Activated CD8-positive, alpha-beta T cell treated with anti-CD3 and anti-CD28 coated beads for 36 hours (primary cell): ENCODE measurements at regions not wholly inside any gene's neighbourhood (a gene's known extent, or its start where the extent isn't known, plus 50 kb on each side); places are given as distances from the start of the nearest gene placed in this dataset.

ENCODE experiments used
- ATAC-seq: fragments of 200-7000 bp; cut with Tn5 transposase; one replicate; pipeline ENCODE4 v1.10.0; 2021; ENCODE audit warnings: mild to moderate bottlenecking, moderate library complexity
- CTCF ChIA-PET: fragments of 350-600 bp; sonication (Branson Sonifier 250); formaldehyde crosslinking; loops from one replicate; lab custom pipeline; 2021; ENCODE audit warnings: antibody characterized with exemption; lab: Charles Lee
- POLR2A ChIA-PET: fragments of 350-600 bp; sonication (Branson Sonifier 250); formaldehyde crosslinking; loops from one replicate; lab custom pipeline; 2021; ENCODE audit warnings: antibody characterized with exemption; lab: Charles Lee
- DNase-seq: peaks from one replicate; pipeline ENCODE4 v3.0.0-alpha.2; 2020
- H3K27ac Mint-ChIP-seq: one replicate; pipeline ENCODE4 v1.8.0; 2021; ENCODE audit warnings: mild to moderate bottlenecking, mixed read lengths
- H3K27me3 Mint-ChIP-seq: one replicate; pipeline ENCODE4 v1.8.0; 2021; ENCODE audit warnings: mixed read lengths
- H3K36me3 Mint-ChIP-seq: one replicate; pipeline ENCODE4 v1.8.0; 2021; ENCODE audit warnings: low read depth, mixed read lengths
- H3K4me1 Mint-ChIP-seq: one replicate; pipeline ENCODE4 v1.8.0; 2021; ENCODE audit warnings: low read depth, mixed read lengths
- H3K4me3 Mint-ChIP-seq: one replicate; pipeline ENCODE4 v1.8.0; 2021; ENCODE audit warnings: mild to moderate bottlenecking, moderate library complexity, mixed read lengths
- H3K9me3 Mint-ChIP-seq: one replicate; pipeline ENCODE4 v1.8.0; 2021; ENCODE audit warnings: mixed read lengths
- intact Hi-C: fragments of 100-400 bp; cut with micrococcal nuclease; formaldehyde crosslinking; loops from one replicate; pipeline ENCODE4 v1.10.0; 2022
- TF ChIP-seq, protein P1 (sequence below): fragments of 200-600 bp; IDR thresholded peaks from one replicate; pipeline ENCODE4 v1.8.0; 2022; ENCODE audit warnings: antibody characterized with exemption, mild to moderate bottlenecking

DNA sequence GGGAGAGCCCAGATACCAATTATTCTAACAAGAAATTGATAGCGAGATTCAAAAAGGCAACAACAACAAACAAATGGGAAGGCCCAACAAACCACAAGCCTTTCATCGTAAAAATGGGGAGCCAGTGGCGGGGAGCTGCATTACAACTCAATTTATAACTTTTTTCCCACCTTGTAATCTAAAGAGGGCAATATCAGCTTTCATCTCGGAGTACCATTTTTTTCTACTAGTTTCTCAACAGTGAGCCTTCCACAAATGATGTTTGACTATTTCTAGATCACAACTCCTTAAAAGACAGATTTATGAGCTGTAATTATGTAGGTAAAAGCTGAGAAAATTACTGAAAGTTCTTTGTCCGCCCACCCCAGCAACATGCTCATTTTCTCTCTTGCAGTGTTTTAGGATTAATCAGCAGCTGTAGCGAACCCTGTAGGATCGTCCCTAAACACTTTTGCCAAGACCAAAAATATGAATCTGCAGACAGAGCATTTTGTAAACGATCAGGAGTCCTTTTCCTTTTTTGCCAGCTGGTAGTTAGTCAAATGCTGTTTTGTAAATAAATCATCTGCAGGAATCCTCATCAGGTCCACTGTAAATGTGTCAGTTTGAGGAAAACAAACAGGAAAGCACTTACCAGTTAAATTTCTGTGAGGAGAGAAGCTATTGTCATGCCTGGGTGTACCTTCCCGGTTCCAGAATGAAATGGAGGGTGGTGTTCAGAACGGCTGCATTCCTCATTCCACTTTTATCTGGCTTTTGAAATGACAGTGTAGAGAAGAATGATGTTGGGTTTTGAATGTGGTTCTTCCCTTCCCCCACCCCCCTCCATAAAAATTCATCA, 53.2 kb downstream of the EEF1B2 start:
- no peak for ATAC-seq
- no peaks in the 10 kb centered on the region for H3K36me3 Mint-ChIP-seq
- no peak overlapping the region for H3K4me3 Mint-ChIP-seq
- no peak for DNase-seq
- no peak overlapping the region for H3K27ac Mint-ChIP-seq
- no peaks in the 10 kb centered on the region for H3K9me3 Mint-ChIP-seq
- CTCF ChIA-PET = no interaction called here
- no peaks in the 10 kb centered on the region for H3K4me1 Mint-ChIP-seq
- TF ChIP-seq, protein P1, sequence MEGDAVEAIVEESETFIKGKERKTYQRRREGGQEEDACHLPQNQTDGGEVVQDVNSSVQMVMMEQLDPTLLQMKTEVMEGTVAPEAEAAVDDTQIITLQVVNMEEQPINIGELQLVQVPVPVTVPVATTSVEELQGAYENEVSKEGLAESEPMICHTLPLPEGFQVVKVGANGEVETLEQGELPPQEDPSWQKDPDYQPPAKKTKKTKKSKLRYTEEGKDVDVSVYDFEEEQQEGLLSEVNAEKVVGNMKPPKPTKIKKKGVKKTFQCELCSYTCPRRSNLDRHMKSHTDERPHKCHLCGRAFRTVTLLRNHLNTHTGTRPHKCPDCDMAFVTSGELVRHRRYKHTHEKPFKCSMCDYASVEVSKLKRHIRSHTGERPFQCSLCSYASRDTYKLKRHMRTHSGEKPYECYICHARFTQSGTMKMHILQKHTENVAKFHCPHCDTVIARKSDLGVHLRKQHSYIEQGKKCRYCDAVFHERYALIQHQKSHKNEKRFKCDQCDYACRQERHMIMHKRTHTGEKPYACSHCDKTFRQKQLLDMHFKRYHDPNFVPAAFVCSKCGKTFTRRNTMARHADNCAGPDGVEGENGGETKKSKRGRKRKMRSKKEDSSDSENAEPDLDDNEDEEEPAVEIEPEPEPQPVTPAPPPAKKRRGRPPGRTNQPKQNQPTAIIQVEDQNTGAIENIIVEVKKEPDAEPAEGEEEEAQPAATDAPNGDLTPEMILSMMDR = no peak
- POLR2A ChIA-PET = interaction anchor here (0.9 kb wide), 1 partner anchor 8 kb away, joined by 3 read pairs; no protein-coding TSS in a partner anchor
- peaks cover 22% of the 10 kb centered on the region for H3K27me3 Mint-ChIP-seq
- intact Hi-C loops = no loop called here

DNA sequence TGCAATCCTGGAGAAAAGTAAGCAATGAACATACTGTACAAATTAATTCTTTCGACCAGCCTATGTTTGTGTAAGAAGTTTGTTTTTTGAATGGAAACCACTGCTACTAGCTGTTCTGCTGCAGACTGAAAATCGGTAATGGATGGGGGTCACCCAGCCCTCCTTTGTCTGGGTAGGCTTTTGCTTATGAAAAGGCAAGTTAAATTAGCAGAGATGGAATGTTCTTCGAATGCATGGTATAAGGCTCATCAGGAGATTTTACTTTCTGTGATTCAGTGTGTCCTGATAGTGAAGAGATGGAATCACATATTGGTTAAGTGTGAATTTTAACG, 53.8 kb downstream of the EEF1B2 start:
- TF ChIP-seq, protein P1 = no peak
- ChIA-PET CTCF (no interaction called here), POLR2A (no interaction called here)
- Mint-ChIP-seq H3K27me3 (peaks cover 22% of the 10 kb centered on the region), H3K9me3 (no peaks in the 10 kb centered on the region), H3K36me3 (no peaks in the 10 kb centered on the region), H3K4me3 (no peak overlapping the region), H3K4me1 (no peaks in the 10 kb centered on the region), H3K27ac (no peak overlapping the region)
- intact Hi-C loops = no loop called here
- ATAC-seq (no peak), DNase-seq (no peak)

DNA sequence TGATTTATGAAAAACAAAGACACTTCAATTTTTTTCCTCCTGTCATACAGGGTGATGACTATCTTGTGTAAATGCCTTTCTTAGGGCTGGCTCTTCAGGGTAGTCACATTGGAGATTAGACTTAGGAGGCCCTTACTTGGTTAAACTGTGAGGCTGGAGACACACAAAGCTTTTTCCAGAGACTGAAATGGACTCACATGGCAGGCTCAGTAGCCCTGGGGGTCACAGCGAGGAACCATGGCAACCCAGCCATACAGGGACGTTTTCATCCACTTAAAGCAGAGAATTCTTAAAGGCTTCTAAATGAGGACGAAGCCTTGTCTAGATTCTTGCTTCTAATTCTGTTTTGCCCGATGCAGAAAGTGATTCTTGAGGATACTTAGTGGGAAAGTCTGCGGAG, 57.3 kb upstream of the ZDBF2 start:
- CTCF ChIA-PET = no interaction called here
- H3K4me3 Mint-ChIP-seq = no peak overlapping the region
- intact Hi-C loops = no loop called here
- POLR2A ChIA-PET = no interaction called here
- TF ChIP-seq, protein P1 = no peak
- H3K27me3 Mint-ChIP-seq = peaks cover 31% of the 10 kb centered on the region
- no peak overlapping the region for H3K27ac Mint-ChIP-seq
- no peaks in the 10 kb centered on the region for H3K36me3 Mint-ChIP-seq
- H3K4me1 Mint-ChIP-seq = no peaks in the 10 kb centered on the region
- DNase-seq (no peak), ATAC-seq (no peak)
- H3K9me3 Mint-ChIP-seq = peaks cover 4% of the 10 kb centered on the region

DNA sequence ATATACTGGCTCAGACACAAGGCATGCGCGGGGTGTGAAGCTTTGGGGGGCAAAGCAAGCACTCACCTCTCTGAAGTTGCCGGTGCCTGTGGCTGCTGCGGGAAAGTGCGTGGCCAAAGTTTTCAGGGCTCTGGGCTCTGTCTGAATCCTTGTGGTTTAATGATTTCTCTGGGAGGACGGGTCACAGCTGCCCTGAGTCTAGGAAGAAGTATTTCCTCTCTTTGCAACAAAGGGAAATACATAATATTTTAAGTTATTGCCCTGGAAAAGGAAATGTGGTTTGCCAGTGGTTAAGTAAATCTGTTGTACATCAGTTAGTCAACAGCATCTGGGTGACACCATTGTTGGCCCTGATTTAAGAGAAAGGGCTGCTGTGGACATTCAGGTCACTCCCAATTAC, 56.7 kb upstream of the ZDBF2 start:
- CTCF ChIA-PET = no interaction called here

DNA sequence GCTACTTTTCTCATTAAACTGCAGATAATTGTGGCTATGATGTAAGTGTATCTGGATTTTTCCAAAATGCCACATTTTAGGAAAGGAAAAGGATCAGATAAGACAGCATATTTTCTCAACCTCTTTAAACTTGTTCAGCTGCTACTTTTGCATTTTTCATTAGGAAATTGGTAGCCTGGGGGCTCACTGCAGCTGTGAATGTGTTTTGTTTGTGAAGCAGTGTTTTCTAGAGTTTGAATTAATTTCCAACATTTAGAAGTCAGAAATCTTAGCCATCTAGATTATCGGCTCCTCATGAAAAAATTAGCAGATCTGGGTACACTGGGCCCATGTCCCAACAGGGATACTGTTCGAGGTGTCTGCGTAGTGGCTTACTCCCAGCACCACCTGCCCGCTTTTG, 56.3 kb upstream of the ZDBF2 start:
- Mint-ChIP-seq H3K27ac (no peak overlapping the region), H3K27me3 (peaks cover 30% of the 10 kb centered on the region), H3K4me3 (no peak overlapping the region), H3K4me1 (no peaks in the 10 kb centered on the region), H3K36me3 (no peaks in the 10 kb centered on the region), H3K9me3 (peaks cover 4% of the 10 kb centered on the region)
- ChIA-PET CTCF (interaction anchor here (1.1 kb wide), 1 partner anchor 1907 kb away, joined by 4 read pairs; no protein-coding TSS in a partner anchor), POLR2A (interaction anchor here (0.7 kb wide), 1 partner anchor 472 kb away, joined by 3 read pairs; no protein-coding TSS in a partner anchor)
- intact Hi-C loops = no loop called here
- ATAC-seq (no peak), DNase-seq (no peak)
- TF ChIP-seq, protein P1 = no peak

More for the DNA sequence above, 56.7 kb upstream of the ZDBF2 start:
- POLR2A ChIA-PET = interaction anchor here (0.7 kb wide), 1 partner anchor 472 kb away, joined by 3 read pairs; no protein-coding TSS in a partner anchor
- Mint-ChIP-seq H3K9me3 (peaks cover 4% of the 10 kb centered on the region), H3K27ac (no peak overlapping the region), H3K36me3 (no peaks in the 10 kb centered on the region), H3K4me3 (no peak overlapping the region), H3K27me3 (peaks cover 30% of the 10 kb centered on the region), H3K4me1 (no peaks in the 10 kb centered on the region)
- DNase-seq (no peak), ATAC-seq (no peak)
- intact Hi-C loops = no loop called here
- TF ChIP-seq, protein P1 = no peak
